GM21367 (cell line): ENCODE measurements at regions not wholly inside any gene's neighbourhood (a gene's known extent, or its start where the extent isn't known, plus 50 kb on each side); places are given as distances from the start of the nearest gene placed in this dataset.
A peak's percentile ranks its signal among the peaks of the same experiment; 100 is the strongest.
"Not testable (repeated sequence)": the region's sequence is repeated elsewhere in the genome, so short reads cannot be mapped to it uniquely, and the experiment has no call there.

ENCODE experiments used
- ATAC-seq: cut with Tn5 transposase; IDR thresholded peaks from one replicate; pipeline ENCODE4 v1.9.1; 2021; ENCODE audit not compliant: unreplicated experiment

DNA sequence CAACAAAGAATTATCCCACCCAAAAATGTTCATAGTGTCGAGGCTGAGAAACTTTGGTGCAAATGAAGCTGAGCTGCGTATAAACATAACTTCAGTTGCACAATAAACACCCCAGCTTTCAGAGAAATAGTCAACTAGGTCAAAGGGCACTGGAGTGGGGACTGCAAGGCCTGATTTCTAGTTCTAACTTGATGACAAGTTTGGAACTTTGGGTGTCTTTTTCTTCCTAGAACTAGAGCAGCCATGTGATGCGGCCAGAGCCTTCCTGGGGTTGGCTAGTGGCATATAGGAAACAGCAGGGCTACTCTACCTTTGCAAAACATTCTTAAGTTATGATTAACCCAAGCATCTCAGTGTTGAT, 298.4 kb upstream of the AMIGO2 start:
- no peak for ATAC-seq

DNA sequence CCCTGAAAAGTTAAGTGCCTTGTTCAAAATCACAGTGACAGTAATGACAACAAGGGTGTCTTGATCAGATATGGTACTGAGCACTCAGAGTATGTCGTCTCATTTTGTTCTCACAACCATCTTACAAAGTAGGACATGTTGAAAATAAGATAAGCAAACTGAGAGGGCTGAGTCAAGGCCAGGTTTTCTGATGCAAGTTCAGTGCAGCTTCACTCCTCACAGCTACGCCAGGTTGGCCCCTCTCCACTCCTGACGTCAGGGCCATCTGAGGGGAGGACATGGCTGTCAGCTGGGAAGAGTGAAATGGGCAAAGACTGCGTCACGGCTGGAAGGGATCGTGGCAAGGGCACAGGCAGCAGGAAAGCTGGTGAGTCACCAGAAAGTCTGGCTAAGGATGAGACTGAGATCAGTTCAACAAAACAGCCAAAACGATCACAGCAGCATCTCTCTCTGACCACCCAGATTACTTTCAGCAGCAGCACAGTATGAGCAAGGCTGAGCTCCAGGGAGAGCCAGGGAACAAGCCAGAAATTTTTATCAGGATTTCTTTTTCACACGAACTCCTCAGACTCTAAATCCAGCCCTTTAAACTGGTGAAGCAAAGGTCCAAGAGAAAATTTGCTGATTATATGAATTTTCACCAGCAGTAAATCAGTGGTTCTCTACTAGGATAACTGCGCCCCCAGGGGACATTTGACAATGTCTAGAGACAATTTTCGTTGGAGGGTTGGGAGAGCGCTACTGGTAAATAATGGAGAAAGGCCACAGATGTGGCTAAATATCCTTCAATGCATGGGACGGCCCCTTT, 297.9 kb upstream of the AMIGO2 start:
- no peak for ATAC-seq

DNA sequence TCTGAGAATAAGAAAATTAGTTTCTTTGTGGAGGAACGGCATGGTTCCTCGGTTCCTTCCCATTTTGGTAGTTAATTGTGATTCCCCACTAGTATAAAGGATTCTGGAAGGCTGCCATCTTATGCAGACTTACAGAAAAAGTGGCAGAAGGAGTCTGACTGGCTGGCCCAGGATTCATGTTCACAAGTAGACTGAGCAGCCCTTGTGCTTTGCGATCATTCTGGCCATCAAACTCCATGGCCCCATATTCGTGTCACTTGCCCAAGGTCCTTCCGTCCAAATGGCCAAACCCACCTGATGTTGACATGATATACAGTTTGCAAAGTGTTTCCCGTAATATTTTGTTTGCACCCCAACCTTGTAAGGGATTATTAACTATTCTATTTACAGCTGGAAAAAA, 297.2 kb upstream of the AMIGO2 start:
- ATAC-seq, result no peak

DNA sequence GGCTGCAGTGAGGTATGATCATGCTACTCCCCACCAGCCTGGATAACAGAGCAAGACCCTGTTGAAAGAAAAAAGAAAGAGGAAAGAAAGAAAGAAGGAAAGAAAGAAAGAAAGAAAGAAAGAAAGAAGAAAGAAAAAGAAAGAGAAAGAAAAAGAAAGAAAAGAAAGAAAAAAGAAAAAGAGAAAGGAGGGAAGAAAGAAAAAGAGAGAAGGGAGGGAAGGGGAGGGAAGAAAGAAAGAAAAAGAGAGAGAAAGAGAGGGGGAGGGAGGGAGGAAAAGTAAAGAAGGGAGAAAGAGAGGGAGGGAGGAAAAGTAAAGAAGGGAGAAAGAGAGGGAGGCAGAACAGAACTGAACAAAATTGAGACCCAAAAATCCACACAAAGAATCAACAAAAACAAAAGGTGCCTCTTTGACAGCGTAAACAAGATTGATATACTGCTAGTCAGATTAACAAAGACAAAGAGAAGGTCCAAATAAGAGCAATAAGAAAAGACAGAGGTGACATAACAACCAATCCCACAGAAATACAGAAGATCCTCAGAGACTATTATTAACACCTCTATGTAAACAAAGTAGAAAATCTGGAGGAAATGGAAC, 293.9 kb upstream of the AMIGO2 start:
- no peak for ATAC-seq

DNA sequence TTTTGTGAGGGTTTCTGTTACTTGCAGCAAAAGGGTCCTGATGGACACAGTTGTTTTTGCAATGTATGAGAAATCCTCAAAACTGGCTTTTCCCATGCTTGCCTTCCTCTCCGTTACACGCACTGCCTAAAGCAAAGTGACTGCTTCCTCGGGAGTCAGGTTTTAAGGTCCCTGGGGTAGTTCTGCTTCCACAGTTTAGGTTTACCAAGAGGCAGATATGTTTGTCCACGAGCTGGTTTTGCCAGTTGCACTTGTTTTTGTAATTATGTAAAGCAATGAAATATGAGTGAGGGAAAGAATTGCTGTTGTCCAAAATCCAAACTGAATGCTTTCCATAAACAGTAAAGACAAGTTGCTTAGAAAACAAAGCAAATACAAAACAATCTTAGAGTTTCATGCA, 290.7 kb upstream of the AMIGO2 start:
- ATAC-seq, result no peak

DNA sequence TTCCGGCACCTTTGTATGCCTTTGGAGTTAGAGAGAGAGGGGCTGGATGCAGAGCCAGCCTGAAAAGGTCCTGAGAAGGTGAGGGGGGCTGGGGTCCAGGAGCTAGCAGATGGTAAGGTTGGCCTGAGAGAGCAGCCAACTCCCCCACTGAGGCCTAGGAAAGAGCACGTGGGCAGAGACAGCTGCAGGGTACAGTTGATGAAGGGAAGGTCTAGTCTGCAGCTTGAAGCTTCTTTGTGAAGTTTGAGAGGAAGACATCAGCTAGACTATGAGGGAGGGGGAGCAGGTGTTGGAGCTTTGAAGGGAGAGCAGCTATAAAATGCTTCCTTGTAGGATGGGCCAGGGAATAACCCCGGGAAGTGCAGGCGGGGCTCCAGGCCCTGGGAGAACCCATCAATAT, 289.3 kb upstream of the AMIGO2 start:
- ATAC-seq, result no peak

DNA sequence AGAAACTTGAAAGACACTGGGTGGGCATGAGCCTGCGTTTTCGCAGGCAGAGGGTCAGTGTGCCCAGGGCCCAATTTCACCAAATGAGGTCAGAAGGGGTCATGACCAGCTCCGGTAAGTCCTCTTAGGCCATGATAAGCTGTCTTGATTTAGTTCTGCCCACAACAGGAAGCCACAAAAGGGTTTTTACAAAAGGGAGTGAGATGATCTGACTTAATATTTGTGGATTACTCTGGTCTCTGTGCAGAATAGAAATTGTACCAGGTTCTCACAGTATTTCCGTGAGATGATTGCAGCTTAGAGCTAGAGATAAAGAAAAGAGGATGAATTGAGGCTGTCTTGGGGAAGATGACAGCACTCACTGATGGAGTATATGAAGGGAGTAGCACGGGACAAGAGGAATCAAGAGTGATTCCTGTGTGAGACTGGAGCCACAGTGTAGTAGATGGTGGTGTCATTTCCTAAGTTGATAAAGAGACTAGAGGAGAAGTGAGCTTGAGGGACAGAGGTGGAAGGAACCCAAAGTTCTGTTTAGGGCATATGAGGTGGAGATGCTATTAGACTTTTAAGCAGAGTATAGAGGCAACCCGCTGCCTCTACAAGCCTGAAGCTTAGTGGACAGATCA, 288.3 kb upstream of the AMIGO2 start:
- ATAC-seq, result no peak

DNA sequence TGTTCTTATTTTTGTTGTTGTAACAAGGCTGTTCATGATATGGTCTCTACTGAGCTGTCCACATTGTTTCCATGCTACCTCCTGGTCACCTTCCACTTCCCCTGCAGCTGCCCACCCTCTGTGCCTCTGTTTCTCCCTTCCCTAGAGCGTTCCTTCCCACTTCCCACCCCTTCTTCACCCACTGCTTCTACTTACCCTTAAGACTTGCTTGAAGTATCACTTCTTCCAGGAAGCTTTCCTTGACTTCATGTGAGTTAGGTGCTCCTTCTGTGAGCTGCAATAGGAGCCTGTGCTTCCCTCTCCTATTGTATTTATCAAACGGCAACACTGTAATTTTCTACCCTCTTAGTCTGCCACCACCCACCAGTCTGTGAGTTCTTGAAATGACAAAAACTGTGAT, 286.8 kb upstream of the AMIGO2 start:
- ATAC-seq, result no peak

DNA sequence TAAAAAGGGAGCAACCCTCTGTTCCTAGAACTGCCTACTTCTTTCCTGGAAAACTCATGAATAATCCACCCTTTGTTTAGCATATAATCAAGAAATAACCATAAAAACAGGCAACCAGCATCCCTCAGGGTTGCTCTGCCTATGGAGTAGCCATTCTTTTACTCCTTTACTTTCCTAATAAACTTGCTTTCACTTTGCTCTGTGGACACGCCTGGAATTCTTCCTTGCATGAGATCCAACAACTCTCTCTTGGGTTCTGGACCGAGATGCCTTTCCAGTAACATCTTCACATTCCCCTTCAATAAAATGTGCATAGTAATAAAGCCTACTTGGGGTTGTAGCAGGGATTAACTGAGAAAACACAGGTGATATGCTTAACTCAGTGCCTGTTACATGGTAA, 286.4 kb upstream of the AMIGO2 start:
- no peak for ATAC-seq

DNA sequence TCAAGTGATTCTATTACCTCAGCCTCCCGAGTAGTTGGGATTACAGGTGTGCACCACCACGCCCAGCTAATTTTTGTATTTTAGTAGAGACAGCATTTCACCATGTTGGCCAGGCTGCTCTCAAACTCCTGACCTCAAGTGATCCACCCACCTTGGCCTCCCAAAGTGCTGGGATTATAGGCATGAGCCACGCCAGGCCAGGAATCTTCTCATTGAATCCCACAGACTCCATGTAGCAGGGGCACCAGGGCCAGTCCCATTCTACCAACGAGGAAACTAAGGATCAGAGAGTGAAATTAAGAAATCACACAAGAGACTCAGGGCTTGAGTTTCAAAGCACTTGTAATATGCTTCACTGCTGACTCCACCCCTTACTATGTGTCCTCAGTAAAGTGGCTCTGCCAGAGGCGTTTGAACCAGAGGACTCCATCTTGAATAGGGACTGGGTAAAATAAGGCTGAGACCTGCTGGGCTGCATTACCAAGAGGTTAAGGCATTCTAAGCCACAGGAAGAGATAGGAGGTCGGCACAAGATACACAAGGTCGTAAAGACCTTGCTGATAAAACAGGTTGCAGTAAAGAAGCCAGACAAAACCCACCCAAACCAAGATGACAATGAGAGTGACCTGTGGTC, 285.8 kb upstream of the AMIGO2 start:
- ATAC-seq, result not testable (repeated sequence)

DNA sequence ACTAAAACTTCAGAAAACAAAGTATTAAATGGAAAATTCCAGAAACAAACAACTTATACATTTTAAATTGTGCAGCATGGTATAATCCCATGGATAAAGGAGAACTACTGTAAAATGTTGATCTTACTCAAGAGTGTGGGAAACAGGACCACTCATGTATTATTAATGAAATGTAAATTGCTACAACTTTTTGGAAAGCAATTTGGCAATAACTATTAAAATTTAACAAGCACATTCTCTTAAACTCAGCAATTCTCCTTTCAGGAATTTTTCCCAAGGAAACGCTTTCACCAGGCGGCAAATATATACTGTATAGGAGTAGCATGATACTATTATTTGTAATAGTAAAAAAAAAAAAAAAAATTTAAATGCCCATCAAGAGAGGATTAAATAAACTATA, 284.5 kb upstream of the AMIGO2 start:
- no peak for ATAC-seq

DNA sequence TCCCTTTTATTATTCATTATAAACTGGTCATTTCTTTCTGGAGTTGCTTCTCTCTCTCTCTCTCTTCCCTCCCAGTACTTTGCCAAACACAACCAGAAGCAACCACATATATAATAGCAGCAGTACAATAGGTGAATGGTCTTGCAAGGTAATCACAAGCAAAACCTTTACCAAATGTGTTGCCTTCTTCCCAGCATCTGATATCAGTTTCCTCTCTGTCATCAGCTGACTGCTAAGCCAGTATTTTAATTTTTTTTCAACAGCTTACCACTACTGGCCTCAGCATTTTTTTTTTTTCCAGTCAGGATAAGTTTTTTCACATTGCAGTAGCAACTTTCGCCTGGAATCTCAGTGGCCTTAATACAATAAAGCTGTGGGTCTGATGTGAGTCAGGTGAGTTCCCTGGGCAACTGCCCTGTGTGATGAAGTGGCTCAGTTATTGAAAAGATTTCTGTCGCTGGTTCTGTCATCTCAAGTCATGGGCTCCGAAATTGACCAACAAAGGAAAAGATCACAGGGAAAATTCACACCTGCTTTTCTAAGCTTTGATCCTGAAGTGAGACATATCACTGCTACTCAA, 282.5 kb upstream of the AMIGO2 start:
- no peak for ATAC-seq

DNA sequence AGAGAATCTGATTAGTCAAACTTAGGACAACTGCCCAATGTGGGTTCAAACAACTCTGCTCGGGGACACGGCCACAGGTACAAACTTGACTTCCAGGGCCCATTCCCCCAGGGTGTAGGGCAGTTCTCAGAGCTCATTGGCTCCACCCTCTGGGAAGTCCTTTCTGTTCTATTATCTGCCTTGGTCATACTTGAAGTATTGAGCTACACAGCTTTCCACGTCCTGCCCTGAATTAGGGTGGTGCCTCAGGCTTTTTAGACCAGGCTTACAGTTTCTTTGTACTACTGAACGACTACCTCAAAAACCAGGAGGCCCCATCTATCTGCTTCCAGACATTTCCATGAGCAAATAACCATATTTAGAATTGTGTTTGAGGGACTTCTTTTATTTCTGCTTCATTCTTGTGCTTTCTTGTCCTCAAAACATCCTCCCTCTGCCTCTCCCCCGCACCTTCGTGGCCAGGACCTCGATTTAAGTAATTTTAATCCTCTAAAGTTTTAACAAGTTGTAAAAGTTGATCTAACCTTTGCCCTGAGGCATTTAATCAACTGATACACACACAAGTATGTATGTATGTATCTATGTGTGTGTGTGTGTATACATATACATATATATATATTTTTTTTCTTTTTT, 281.7 kb upstream of the AMIGO2 start:
- ATAC-seq, result peak; percentile 87

DNA sequence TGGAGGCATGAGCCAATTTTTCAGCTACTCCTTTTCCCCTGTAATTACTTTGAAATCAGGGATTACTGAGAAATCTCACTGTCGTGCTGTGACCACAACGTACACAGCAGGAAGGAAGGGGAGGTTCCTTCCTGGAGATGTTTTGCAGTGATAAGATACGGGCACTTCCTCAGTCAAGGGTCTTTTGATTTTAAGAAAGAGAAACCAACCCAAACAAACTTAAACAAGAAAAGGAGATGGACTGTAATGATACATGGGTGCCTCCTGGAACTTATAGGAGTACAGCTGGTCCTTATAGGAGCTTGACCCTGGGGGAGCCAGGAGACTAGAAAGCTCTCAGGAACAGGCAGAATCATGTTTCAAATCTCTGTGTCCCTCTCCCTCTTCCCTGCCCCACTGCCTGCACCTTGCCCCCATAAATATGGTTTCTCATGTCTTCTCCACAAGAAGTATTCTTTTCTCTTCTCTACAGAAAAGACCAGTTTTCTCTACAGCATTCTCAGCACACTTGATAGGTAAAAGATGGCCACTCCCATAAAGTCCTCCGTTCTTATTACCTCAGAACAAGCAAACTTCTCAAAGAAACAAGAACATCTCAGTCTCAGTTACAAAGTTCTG, 281.1 kb upstream of the AMIGO2 start:
- ATAC-seq, result peak; percentile 9

DNA sequence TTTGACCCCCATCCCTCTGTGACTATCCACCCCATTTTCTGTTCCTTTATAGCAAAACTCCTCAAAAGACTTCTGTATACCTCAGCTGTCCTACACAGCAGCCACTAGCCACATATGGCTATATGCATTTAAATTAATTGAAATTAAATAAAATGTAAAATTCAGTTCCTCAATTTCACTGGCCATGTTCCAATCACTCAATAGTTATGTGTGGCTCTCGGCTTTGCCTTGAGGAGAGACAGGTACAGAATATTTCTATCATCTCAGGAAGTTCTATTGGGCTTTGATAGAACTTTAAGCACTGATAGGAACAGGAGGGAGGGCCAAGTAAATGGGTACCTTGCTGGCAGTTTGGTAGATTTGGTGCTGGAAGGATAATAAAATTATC, 280.3 kb upstream of the AMIGO2 start:
- ATAC-seq, result no peak

DNA sequence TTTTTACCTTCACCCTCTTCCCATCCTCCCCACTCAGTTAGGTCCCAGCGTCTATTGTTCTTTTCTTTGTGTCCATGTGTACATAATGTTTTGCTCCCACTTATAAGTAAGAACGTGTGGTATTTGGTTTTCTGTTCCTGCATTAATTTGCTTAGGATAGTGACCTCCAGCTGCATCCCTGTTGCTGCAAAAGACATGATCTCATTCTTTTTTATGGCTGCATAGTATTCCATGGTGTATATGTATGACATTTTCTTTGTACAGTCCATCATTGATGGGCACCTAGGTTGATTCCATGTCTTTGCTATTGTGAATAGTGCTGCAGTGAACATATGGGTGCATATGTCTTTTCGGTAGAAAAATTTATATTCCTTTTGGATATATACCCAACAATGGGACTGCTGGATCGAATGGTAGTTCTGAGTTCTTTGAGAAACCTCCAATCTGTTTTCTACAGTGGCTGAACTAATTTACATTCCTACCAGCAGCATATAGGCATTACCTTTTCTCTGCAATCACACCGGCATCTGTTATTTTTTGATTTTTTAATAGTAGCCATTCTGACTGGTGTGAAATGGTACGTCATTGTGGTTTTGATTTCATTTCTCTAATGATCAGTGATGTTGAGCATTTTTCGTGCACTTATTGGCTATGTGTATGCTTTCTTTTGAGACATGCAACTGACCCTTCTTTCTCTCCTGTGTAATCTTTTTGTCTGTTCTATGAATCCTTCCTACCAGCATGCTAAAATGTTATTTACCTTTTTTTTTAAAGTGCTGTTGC, 279.7 kb upstream of the AMIGO2 start:
- no peak for ATAC-seq

DNA sequence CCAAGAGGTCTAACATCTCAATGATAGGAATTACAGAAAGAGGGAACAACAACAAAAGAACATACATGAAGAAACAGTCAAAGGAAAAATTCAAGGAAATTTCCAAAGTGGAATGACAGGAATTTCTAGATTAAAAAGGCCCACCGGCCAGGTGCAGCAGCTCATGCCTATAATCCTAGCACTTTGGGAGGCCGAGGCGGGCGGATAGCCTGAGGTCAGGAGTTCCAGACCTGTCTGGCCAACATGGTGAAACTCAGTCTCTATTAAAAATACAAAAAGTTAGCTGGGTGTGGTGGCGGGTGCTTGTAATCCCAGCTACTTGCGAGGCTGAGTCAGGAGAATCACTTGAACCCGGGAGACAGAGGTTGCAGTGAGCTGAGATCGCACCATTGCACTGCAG, 277.2 kb upstream of the AMIGO2 start:
- not testable (repeated sequence) for ATAC-seq

DNA sequence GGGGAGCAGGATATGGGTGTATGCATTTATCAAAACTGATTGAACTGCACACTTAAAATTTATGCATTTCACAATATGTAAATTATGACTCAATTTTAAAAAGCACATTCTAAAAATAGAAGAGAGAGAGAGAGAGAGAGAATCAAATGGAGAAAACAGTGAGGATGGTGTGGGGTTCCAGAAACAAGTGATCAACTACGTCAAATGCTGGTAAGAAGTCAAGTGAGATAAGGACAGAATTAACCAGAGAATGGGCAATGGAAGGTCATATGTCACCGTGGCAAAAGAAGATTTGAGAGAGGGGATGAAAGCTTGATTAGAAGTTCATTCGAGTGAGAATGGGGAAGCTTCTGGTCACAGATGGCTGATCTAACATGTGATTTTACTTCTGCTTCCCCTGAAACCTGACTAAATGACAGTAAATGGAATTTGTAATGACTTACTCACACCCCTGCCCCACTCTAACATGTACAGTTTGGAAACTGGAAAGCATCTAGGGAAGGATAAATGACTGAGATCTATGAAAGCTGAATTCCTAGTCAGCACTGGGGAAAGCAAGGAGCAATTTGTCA, 276.5 kb upstream of the AMIGO2 start:
- peak; percentile 63 for ATAC-seq

DNA sequence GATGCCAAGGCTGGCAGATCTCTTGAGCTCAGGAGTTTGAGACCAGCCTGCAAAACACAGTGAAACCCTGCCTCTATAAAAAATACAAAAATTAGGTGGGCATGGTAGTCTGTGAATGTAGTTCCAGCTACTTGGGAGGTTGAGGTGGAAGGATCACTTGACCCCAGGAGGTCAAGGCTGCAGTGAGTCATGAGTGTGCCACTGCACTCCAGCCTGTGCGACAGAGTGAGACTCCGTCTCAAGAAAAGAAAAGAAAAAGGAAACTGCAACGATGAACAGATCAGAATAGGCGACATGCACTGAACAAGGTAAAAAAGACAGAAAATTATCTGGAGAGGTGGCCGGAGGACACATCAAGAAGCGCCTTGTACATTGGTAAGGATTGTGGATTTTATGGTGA, 273.7 kb upstream of the AMIGO2 start:
- no peak for ATAC-seq

DNA sequence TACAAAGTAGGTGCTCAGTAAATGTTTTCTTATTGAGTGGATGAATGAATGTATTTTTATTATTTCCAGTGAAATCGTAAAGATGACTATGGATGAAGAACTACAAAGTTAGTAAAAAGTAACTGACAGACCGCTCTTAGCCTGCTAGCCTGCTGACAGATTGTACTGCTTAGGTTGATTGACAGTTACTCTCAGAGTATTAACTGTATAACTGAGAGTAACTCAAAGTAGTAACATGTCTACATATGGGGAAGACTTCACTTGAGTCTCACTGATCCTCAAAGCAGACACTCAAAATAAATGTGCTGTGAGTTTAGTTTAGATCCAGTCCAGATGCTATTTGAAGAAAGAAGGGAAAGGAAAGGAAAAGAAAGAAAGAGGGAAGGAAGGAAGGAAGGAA, 272.3 kb upstream of the AMIGO2 start:
- ATAC-seq, result no peak
